Vagina (tissue), 2 donors: ENCODE measurements at regions not wholly inside any gene's neighbourhood (a gene's known extent, or its start where the extent isn't known, plus 50 kb on each side); places are given as distances from the start of the nearest gene placed in this dataset.

Experiments
- POLR2A ChIP-seq, 2 donors: fragments of 450-650 bp; IDR thresholded peaks; one replicate each; pipeline ENCODE4 v1.6.1; 2017; ENCODE audit warnings: antibody characterized with exemption in 2 of 2, mild to moderate bottlenecking in 2 of 2, moderate library complexity in 2 of 2
- POLR2AphosphoS5 ChIP-seq, 2 donors: sonication (generic); formaldehyde crosslinking; IDR thresholded peaks; one replicate each; pipeline ENCODE4 v1.9.0; 2017; ENCODE audit warnings: antibody characterized with exemption in 2 of 2, mild to moderate bottlenecking in 2 of 2, low read depth in 1 of 2; ENCODE audit not compliant: insufficient read depth in 1 of 2
- TF ChIP-seq, protein P1 (sequence below), 3 experiments: fragments of 450-650 bp in 2 of 3; fragments of 200-600 bp in 1 of 3; sonication (generic) in 1 of 3; IDR thresholded peaks; one replicate each; pipeline ENCODE4 v1.5.1; 2017 to 2019; ENCODE audit warnings: antibody characterized with exemption in 3 of 3, mild to moderate bottlenecking in 2 of 3, moderate library complexity in 2 of 3

DNA sequence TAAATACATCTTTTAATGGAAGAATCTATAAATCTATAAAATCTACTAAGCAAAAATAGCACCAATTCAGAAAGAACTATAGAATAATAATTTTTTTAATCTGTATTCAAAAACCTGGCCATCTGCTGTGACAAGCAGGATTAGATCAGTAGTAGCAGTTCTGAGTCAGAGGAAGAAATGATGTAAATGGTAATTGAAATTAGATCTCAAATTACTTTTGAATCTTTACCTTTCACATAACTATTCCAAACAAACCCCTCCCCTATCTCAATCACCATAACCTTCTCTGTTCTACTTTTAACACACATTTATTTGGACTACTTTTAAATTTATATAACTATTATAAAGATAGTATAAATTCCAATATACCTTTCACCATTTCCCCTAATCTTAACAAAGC, 727.8 kb upstream of the FAM174A start:
- TF ChIP-seq, protein P1, sequence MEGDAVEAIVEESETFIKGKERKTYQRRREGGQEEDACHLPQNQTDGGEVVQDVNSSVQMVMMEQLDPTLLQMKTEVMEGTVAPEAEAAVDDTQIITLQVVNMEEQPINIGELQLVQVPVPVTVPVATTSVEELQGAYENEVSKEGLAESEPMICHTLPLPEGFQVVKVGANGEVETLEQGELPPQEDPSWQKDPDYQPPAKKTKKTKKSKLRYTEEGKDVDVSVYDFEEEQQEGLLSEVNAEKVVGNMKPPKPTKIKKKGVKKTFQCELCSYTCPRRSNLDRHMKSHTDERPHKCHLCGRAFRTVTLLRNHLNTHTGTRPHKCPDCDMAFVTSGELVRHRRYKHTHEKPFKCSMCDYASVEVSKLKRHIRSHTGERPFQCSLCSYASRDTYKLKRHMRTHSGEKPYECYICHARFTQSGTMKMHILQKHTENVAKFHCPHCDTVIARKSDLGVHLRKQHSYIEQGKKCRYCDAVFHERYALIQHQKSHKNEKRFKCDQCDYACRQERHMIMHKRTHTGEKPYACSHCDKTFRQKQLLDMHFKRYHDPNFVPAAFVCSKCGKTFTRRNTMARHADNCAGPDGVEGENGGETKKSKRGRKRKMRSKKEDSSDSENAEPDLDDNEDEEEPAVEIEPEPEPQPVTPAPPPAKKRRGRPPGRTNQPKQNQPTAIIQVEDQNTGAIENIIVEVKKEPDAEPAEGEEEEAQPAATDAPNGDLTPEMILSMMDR (IDR thresholded peaks at IDR 0.05), result no peak
- TF ChIP-seq POLR2A (IDR thresholded peaks at IDR 0.05) (no peak), POLR2AphosphoS5 (IDR thresholded peaks at IDR 0.05; ENCODE audit: insufficient read depth in 1 of 2, low read depth in 1 of 2) (no peak)
